ENCODE measurements at regions not wholly inside any gene's neighbourhood (a gene's known extent, or its start where the extent isn't known, plus 50 kb on each side); places are given as distances from the start of the nearest gene placed in this dataset.

- DNase-seq (ENCODE audit: low spot score in 2 of 2) = no peak
- H3K36me3 Mint-ChIP-seq = no peaks in the 10 kb centered on the region
- no peaks in the 10 kb centered on the region for H3K9me3 Mint-ChIP-seq
- no peak for ATAC-seq
- no peak overlapping the region for H3K27ac Mint-ChIP-seq
These were observed 513.0 kb upstream of the MYT1L start for GRCh38 chr2:2843969-2844548.

- DNase-seq (ENCODE audit: low spot score in 2 of 2) (no peak), ATAC-seq (no peak)
- no peaks in the 10 kb centered on the region for H3K9me3 Mint-ChIP-seq
- no peak overlapping the region for H3K27ac Mint-ChIP-seq
- H3K36me3 Mint-ChIP-seq = no peaks in the 10 kb centered on the region
These were observed 511.4 kb upstream of the MYT1L start for GRCh38 chr2:2842466-2842865.

- ATAC-seq = no peak
- H3K36me3 Mint-ChIP-seq = no peaks in the 10 kb centered on the region
These were observed 509.7 kb upstream of the MYT1L start for GRCh38 chr2:2840681-2841300.

GRCh38 chr2:2839782-2840531, 508.9 kb upstream of the MYT1L start:
- ATAC-seq = no peak
- H3K36me3 Mint-ChIP-seq = no peaks in the 10 kb centered on the region
- no peak overlapping the region for H3K27ac Mint-ChIP-seq
- H3K9me3 Mint-ChIP-seq = no peaks in the 10 kb centered on the region
- no peak for DNase-seq (ENCODE audit: low spot score in 2 of 2)

More at GRCh38 chr2:2840681-2841300, 509.7 kb upstream of the MYT1L start:
- no peaks in the 10 kb centered on the region for H3K9me3 Mint-ChIP-seq
- no peak overlapping the region for H3K27ac Mint-ChIP-seq
- DNase-seq (ENCODE audit: low spot score in 2 of 2) = no peak

GRCh38 chr2:2839393-2839781, 508.3 kb upstream of the MYT1L start:
- ATAC-seq (no peak), DNase-seq (ENCODE audit: low spot score in 2 of 2) (no peak)
- Mint-ChIP-seq H3K9me3 (no peaks in the 10 kb centered on the region), H3K36me3 (no peaks in the 10 kb centered on the region), H3K27ac (no peak overlapping the region)

GRCh38 chr2:2838548-2838845, 507.4 kb upstream of the MYT1L start:
- Mint-ChIP-seq H3K36me3 (no peaks in the 10 kb centered on the region), H3K27ac (no peak overlapping the region), H3K9me3 (no peaks in the 10 kb centered on the region)
- DNase-seq (ENCODE audit: low spot score in 2 of 2) (no peak), ATAC-seq (no peak)

- ATAC-seq = no peak
- Mint-ChIP-seq H3K36me3 (no peaks in the 10 kb centered on the region), H3K27ac (no peak overlapping the region), H3K9me3 (no peaks in the 10 kb centered on the region)
- DNase-seq (ENCODE audit: low spot score in 2 of 2) = no peak
These were observed 506.9 kb upstream of the MYT1L start for GRCh38 chr2:2837746-2838547.

- DNase-seq (ENCODE audit: low spot score in 2 of 2) = no peak
- no peaks in the 10 kb centered on the region for H3K36me3 Mint-ChIP-seq
- peaks cover under 1% of the 10 kb centered on the region in 2 donors for H3K9me3 Mint-ChIP-seq
- ATAC-seq = no peak
- no peak overlapping the region for H3K27ac Mint-ChIP-seq
These were observed 505.4 kb upstream of the MYT1L start for GRCh38 chr2:2836343-2837070.

- H3K9me3 Mint-ChIP-seq = peaks cover 4 to 6% of the 10 kb centered on the region in 2 donors
- no peak overlapping the region for H3K27ac Mint-ChIP-seq
- ATAC-seq = no peak
- H3K36me3 Mint-ChIP-seq = no peaks in the 10 kb centered on the region
- no peak for DNase-seq (ENCODE audit: low spot score in 2 of 2)
These were observed 503.6 kb upstream of the MYT1L start for GRCh38 chr2:2834516-2835254.

GRCh38 chr2:2834105-2834504, 503.0 kb upstream of the MYT1L start:
- no peak overlapping the region for H3K27ac Mint-ChIP-seq
- H3K36me3 Mint-ChIP-seq = no peaks in the 10 kb centered on the region
- H3K9me3 Mint-ChIP-seq = peaks cover 4 to 6% of the 10 kb centered on the region in 2 donors
- DNase-seq (ENCODE audit: low spot score in 2 of 2) (no peak), ATAC-seq (no peak)

- no peaks in the 10 kb centered on the region for H3K36me3 Mint-ChIP-seq
These were observed 501.6 kb upstream of the MYT1L start for GRCh38 chr2:2832657-2833056.

GRCh38 chr2:2831633-2832032, 500.6 kb upstream of the MYT1L start:
- ATAC-seq (no peak), DNase-seq (ENCODE audit: low spot score in 2 of 2) (no peak)
- peaks cover 4 to 6% of the 10 kb centered on the region in 2 donors for H3K9me3 Mint-ChIP-seq
- no peaks in the 10 kb centered on the region for H3K36me3 Mint-ChIP-seq
- H3K27ac Mint-ChIP-seq = no peak overlapping the region

More at GRCh38 chr2:2832657-2833056, 501.6 kb upstream of the MYT1L start:
- DNase-seq (ENCODE audit: low spot score in 2 of 2) = no peak
- Mint-ChIP-seq H3K27ac (no peak overlapping the region), H3K9me3 (peaks cover 4 to 6% of the 10 kb centered on the region in 2 donors)
- ATAC-seq = no peak

GRCh38 chr2:2830576-2830975, 499.5 kb upstream of the MYT1L start:
- ATAC-seq = no peak
- H3K36me3 Mint-ChIP-seq = no peaks in the 10 kb centered on the region
- H3K27ac Mint-ChIP-seq = no peak overlapping the region
- H3K9me3 Mint-ChIP-seq = peaks cover 4 to 6% of the 10 kb centered on the region in 2 donors
- no peak for DNase-seq (ENCODE audit: low spot score in 2 of 2)

GRCh38 chr2:2828774-2829368, 497.8 kb upstream of the MYT1L start:
- H3K36me3 Mint-ChIP-seq = no peaks in the 10 kb centered on the region
- peak overlapping the region in 1 of 2 donors; percentile 24 for H3K27ac Mint-ChIP-seq
- ATAC-seq = no peak
- peaks cover 7 to 12% of the 10 kb centered on the region in 2 donors for H3K9me3 Mint-ChIP-seq
- DNase-seq (ENCODE audit: low spot score in 2 of 2) = no peak

- Mint-ChIP-seq H3K36me3 (no peaks in the 10 kb centered on the region), H3K27ac (no peak overlapping the region), H3K9me3 (peaks cover 7 to 14% of the 10 kb centered on the region in 2 donors)
- no peak for ATAC-seq
- no peak for DNase-seq (ENCODE audit: low spot score in 2 of 2)
These were observed 496.7 kb upstream of the MYT1L start for GRCh38 chr2:2827761-2828221.
